GM23338 (cell line): ENCODE measurements at regions not wholly inside any gene's neighbourhood (a gene's known extent, or its start where the extent isn't known, plus 50 kb on each side); places are given as distances from the start of the nearest gene placed in this dataset.

Experiments
- ATAC-seq: fragments of 200-7000 bp; cut with Tn5 transposase; 3 replicates; pipeline ENCODE4 v1.9.1; 2020
- DNase-seq: peaks from one replicate; pipeline ENCODE4 v3.0.0-alpha.2; 2015; ENCODE audit warnings: low spot score
- H2AFZ ChIP-seq: fragments of 200-600 bp; sonication (generic); 2 replicates; pipeline ENCODE4 v1.8.0; 2016; ENCODE audit warnings: antibody characterized with exemption, mild to moderate bottlenecking, moderate library complexity
- H3F3A ChIP-seq: fragments of 200-600 bp; sonication (generic); replicated peaks from 2 replicates; pipeline ENCODE4 v1.8.0; 2017; ENCODE audit warnings: antibody characterized with exemption, mixed run types, low read depth
- H3K27ac ChIP-seq: fragments of 200-600 bp; sonication (generic); 2 replicates; pipeline ENCODE4 v1.6.1; 2016; ENCODE audit warnings: low read depth
- H3K27me3 ChIP-seq: fragments of 200-600 bp; sonication (generic); 2 replicates; pipeline ENCODE4 v1.8.0; 2016; ENCODE audit warnings: mild to moderate bottlenecking, mixed run types, moderate library complexity; ENCODE audit not compliant: insufficient read depth
- H3K36me3 ChIP-seq: fragments of 200-600 bp; sonication (generic); 2 replicates; pipeline ENCODE4 v1.8.0; 2016; ENCODE audit warnings: mild to moderate bottlenecking; ENCODE audit not compliant: insufficient read depth
- H3K4me1 ChIP-seq: fragments of 200-600 bp; sonication (generic); 2 replicates; pipeline ENCODE4 v1.8.0; 2016; ENCODE audit warnings: mild to moderate bottlenecking, moderate library complexity; ENCODE audit not compliant: insufficient read depth
- H3K4me2 ChIP-seq: fragments of 200-600 bp; sonication (generic); 2 replicates; pipeline ENCODE4 v1.7.1; 2017; ENCODE audit warnings: mixed run types
- H3K4me3 ChIP-seq: fragments of 200-600 bp; sonication (generic); 2 replicates; pipeline ENCODE4 v1.6.1; 2016; ENCODE audit warnings: mixed run types
- H3K79me2 ChIP-seq: fragments of 200-600 bp; sonication (generic); replicated peaks from 2 replicates; pipeline ENCODE4 v1.8.0; 2017; ENCODE audit warnings: mild to moderate bottlenecking; ENCODE audit not compliant: insufficient read depth
- H3K9me2 ChIP-seq: fragments of 200-600 bp; sonication (generic); 2 replicates; pipeline ENCODE4 v1.8.0; 2017; ENCODE audit not compliant: insufficient read depth
- H4K20me1 ChIP-seq: fragments of 200-600 bp; sonication (generic); replicated peaks from 2 replicates; pipeline ENCODE4 v1.8.0; 2017; ENCODE audit warnings: mild to moderate bottlenecking; ENCODE audit not compliant: insufficient read depth
- H3K27ac Mint-ChIP-seq: 2 replicates; pipeline ENCODE4 v1.8.0; 2020; ENCODE audit warnings: inconsistent platforms, mild to moderate bottlenecking, moderate library complexity, mixed read lengths
- H3K27me3 Mint-ChIP-seq: 3 replicates; pipeline ENCODE4 v1.8.0; 2022; ENCODE audit warnings: low read depth, mild to moderate bottlenecking, moderate library complexity, mixed read lengths, inconsistent platforms; ENCODE audit not compliant: insufficient read depth, poor library complexity
- H3K36me3 Mint-ChIP-seq: 3 replicates; pipeline ENCODE4 v1.8.0; 2021; ENCODE audit warnings: low read depth, mild to moderate bottlenecking, inconsistent platforms, moderate library complexity, mixed read lengths
- H3K4me1 Mint-ChIP-seq: 3 replicates; pipeline ENCODE4 v1.8.0; 2020; ENCODE audit warnings: mild to moderate bottlenecking, inconsistent platforms, mixed read lengths
- H3K4me3 Mint-ChIP-seq: 3 replicates; pipeline ENCODE4 v1.8.0; 2021; ENCODE audit warnings: moderate library complexity, mild to moderate bottlenecking, inconsistent platforms, mixed read lengths
- H3K9me3 Mint-ChIP-seq: 3 replicates; pipeline ENCODE4 v1.8.0; 2020; ENCODE audit warnings: moderate library complexity, mild to moderate bottlenecking, inconsistent platforms, mixed read lengths
- CREB1 ChIP-seq: fragments of 250-450 bp; sonication (Bioruptor Pico); IDR thresholded peaks from 2 replicates; pipeline ENCODE4 v1.5.0; 2020; ENCODE audit warnings: low read depth, mild to moderate bottlenecking, moderate library complexity
- EZH2 ChIP-seq: fragments of 200-600 bp; sonication (generic); IDR thresholded peaks from one replicate; pipeline ENCODE4 v1.8.0; 2017; ENCODE audit warnings: antibody characterized with exemption, mild to moderate bottlenecking, low read depth; ENCODE audit not compliant: unreplicated experiment
- JUNB ChIP-seq: IDR thresholded peaks from one replicate; pipeline ENCODE4 v1.6.1; 2016; ENCODE audit warnings: antibody characterized with exemption; ENCODE audit not compliant: unreplicated experiment
- ZNF114 ChIP-seq: fragments of 250-450 bp; sonication (Bioruptor Pico); IDR thresholded peaks from 2 replicates; pipeline ENCODE4 v1.5.0; 2020; ENCODE audit warnings: mild to moderate bottlenecking, moderate library complexity
- ZNF331 ChIP-seq: fragments of 250-450 bp; sonication (Bioruptor Pico); IDR thresholded peaks from 2 replicates; pipeline ENCODE4 v1.5.0; 2020; ENCODE audit warnings: low read depth, mild to moderate bottlenecking, moderate library complexity
- TF ChIP-seq, protein P1 (sequence below): IDR thresholded peaks from 2 replicates; pipeline ENCODE4 v1.6.1; 2016; ENCODE audit warnings: antibody characterized with exemption
- TF ChIP-seq, protein P2 (sequence below), 2 experiments: fragments of 200-600 bp in 1 of 2; sonication (generic) in 1 of 2; conservative IDR thresholded peaks; 2 replicates each; pipeline versions ENCODE4 v1.5.1 to v1.6.1; 2016 to 2017; ENCODE audit warnings: antibody characterized with exemption in 2 of 2, low read depth in 2 of 2, mild to moderate bottlenecking in 2 of 2, moderate library complexity in 1 of 2
- TF ChIP-seq, protein P3 (sequence below): IDR thresholded peaks from one replicate; pipeline ENCODE4 v1.6.1; 2018; ENCODE audit warnings: antibody characterized with exemption; ENCODE audit not compliant: unreplicated experiment
- TF ChIP-seq, protein P4 (sequence below): fragments of 250-450 bp; sonication (Bioruptor Pico); IDR thresholded peaks from 2 replicates; pipeline ENCODE4 v1.5.0; 2020; ENCODE audit warnings: mild to moderate bottlenecking, moderate library complexity

DNA sequence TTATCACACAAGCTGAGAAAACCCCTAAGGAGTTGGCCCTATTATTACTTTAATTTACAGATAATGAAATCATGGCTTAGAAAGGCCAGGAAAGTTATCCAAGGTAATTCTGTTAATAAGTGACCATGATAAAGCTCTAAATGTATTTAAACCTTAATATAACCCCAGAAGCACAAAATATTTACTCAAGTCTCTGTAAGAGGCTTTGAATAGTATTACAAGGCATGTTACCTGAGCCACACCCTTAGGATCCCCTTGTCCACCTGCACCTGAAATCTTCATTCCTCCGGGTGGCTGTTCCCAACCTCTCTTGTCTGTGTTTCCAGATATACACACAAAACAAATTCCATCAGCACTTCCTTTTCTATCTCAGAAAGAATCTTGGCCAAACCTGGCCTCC is 271.6 kb upstream of the BMP2 start:
- Histone ChIP-seq H3K4me1 (no peaks in the 10 kb centered on the region), H3K4me2 (no peak overlapping the region), H4K20me1 (no peaks in the 10 kb centered on the region), H3K4me3 (no peak overlapping the region), H3K27me3 (no peaks in the 10 kb centered on the region), H3K9me2 (0 out of 2 replicates have a peak, but pooled peaks cover 5% of the 10 kb centered on the region), H3F3A (no peaks in the 10 kb centered on the region), H3K36me3 (no peaks in the 10 kb centered on the region), H2AFZ (no peak overlapping the region), H3K27ac (no peak overlapping the region), H3K79me2 (no peaks in the 10 kb centered on the region)
- no peaks in the 10 kb centered on the region for H3K36me3 Mint-ChIP-seq
- H3K4me3 Mint-ChIP-seq: no peak overlapping the region
- ATAC-seq (no peak), DNase-seq (no peak)
- H3K9me3 Mint-ChIP-seq: 0 out of 3 replicates have a peak, but pooled peaks cover 3% of the 10 kb centered on the region
- no peaks in the 10 kb centered on the region for H3K27me3 Mint-ChIP-seq
- no peak overlapping the region for H3K27ac Mint-ChIP-seq
- TF ChIP-seq ZNF114 (CRISPR knock-in tag) (no peak), CREB1 (CRISPR knock-in tag) (no peak), JUNB (no peak), EZH2 (no peak), ZNF331 (CRISPR knock-in tag) (no peak)
- TF ChIP-seq, protein P1, sequence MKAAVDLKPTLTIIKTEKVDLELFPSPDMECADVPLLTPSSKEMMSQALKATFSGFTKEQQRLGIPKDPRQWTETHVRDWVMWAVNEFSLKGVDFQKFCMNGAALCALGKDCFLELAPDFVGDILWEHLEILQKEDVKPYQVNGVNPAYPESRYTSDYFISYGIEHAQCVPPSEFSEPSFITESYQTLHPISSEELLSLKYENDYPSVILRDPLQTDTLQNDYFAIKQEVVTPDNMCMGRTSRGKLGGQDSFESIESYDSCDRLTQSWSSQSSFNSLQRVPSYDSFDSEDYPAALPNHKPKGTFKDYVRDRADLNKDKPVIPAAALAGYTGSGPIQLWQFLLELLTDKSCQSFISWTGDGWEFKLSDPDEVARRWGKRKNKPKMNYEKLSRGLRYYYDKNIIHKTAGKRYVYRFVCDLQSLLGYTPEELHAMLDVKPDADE: no peak
- TF ChIP-seq, protein P2, sequence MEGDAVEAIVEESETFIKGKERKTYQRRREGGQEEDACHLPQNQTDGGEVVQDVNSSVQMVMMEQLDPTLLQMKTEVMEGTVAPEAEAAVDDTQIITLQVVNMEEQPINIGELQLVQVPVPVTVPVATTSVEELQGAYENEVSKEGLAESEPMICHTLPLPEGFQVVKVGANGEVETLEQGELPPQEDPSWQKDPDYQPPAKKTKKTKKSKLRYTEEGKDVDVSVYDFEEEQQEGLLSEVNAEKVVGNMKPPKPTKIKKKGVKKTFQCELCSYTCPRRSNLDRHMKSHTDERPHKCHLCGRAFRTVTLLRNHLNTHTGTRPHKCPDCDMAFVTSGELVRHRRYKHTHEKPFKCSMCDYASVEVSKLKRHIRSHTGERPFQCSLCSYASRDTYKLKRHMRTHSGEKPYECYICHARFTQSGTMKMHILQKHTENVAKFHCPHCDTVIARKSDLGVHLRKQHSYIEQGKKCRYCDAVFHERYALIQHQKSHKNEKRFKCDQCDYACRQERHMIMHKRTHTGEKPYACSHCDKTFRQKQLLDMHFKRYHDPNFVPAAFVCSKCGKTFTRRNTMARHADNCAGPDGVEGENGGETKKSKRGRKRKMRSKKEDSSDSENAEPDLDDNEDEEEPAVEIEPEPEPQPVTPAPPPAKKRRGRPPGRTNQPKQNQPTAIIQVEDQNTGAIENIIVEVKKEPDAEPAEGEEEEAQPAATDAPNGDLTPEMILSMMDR (conservative IDR thresholded peaks at IDR 0.05; ENCODE audit: low read depth in 2 of 2): no peak
- TF ChIP-seq, protein P3, sequence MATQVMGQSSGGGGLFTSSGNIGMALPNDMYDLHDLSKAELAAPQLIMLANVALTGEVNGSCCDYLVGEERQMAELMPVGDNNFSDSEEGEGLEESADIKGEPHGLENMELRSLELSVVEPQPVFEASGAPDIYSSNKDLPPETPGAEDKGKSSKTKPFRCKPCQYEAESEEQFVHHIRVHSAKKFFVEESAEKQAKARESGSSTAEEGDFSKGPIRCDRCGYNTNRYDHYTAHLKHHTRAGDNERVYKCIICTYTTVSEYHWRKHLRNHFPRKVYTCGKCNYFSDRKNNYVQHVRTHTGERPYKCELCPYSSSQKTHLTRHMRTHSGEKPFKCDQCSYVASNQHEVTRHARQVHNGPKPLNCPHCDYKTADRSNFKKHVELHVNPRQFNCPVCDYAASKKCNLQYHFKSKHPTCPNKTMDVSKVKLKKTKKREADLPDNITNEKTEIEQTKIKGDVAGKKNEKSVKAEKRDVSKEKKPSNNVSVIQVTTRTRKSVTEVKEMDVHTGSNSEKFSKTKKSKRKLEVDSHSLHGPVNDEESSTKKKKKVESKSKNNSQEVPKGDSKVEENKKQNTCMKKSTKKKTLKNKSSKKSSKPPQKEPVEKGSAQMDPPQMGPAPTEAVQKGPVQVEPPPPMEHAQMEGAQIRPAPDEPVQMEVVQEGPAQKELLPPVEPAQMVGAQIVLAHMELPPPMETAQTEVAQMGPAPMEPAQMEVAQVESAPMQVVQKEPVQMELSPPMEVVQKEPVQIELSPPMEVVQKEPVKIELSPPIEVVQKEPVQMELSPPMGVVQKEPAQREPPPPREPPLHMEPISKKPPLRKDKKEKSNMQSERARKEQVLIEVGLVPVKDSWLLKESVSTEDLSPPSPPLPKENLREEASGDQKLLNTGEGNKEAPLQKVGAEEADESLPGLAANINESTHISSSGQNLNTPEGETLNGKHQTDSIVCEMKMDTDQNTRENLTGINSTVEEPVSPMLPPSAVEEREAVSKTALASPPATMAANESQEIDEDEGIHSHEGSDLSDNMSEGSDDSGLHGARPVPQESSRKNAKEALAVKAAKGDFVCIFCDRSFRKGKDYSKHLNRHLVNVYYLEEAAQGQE: no peak
- TF ChIP-seq, protein P4, sequence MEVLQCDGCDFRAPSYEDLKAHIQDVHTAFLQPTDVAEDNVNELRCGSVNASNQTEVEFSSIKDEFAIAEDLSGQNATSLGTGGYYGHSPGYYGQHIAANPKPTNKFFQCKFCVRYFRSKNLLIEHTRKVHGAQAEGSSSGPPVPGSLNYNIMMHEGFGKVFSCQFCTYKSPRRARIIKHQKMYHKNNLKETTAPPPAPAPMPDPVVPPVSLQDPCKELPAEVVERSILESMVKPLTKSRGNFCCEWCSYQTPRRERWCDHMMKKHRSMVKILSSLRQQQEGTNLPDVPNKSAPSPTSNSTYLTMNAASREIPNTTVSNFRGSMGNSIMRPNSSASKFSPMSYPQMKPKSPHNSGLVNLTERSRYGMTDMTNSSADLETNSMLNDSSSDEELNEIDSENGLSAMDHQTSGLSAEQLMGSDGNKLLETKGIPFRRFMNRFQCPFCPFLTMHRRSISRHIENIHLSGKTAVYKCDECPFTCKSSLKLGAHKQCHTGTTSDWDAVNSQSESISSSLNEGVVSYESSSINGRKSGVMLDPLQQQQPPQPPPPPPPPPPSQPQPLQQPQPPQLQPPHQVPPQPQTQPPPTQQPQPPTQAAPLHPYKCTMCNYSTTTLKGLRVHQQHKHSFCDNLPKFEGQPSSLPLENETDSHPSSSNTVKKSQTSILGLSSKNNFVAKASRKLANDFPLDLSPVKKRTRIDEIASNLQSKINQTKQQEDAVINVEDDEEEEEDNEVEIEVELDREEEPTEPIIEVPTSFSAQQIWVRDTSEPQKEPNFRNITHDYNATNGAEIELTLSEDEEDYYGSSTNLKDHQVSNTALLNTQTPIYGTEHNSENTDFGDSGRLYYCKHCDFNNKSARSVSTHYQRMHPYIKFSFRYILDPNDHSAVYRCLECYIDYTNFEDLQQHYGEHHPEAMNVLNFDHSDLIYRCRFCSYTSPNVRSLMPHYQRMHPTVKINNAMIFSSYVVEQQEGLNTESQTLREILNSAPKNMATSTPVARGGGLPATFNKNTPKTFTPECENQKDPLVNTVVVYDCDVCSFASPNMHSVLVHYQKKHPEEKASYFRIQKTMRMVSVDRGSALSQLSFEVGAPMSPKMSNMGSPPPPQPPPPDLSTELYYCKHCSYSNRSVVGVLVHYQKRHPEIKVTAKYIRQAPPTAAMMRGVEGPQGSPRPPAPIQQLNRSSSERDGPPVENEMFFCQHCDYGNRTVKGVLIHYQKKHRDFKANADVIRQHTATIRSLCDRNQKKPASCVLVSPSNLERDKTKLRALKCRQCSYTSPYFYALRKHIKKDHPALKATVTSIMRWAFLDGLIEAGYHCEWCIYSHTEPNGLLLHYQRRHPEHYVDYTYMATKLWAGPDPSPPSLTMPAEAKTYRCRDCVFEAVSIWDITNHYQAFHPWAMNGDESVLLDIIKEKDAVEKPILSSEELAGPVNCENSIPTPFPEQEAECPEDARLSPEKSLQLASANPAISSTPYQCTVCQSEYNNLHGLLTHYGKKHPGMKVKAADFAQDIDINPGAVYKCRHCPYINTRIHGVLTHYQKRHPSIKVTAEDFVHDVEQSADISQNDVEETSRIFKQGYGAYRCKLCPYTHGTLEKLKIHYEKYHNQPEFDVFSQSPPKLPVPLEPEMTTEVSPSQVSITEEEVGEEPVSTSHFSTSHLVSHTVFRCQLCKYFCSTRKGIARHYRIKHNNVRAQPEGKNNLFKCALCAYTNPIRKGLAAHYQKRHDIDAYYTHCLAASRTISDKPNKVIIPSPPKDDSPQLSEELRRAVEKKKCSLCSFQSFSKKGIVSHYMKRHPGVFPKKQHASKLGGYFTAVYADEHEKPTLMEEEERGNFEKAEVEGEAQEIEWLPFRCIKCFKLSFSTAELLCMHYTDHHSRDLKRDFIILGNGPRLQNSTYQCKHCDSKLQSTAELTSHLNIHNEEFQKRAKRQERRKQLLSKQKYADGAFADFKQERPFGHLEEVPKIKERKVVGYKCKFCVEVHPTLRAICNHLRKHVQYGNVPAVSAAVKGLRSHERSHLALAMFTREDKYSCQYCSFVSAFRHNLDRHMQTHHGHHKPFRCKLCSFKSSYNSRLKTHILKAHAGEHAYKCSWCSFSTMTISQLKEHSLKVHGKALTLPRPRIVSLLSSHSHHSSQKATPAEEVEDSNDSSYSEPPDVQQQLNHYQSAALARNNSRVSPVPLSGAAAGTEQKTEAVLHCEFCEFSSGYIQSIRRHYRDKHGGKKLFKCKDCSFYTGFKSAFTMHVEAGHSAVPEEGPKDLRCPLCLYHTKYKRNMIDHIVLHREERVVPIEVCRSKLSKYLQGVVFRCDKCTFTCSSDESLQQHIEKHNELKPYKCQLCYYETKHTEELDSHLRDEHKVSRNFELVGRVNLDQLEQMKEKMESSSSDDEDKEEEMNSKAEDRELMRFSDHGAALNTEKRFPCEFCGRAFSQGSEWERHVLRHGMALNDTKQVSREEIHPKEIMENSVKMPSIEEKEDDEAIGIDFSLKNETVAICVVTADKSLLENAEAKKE: no peak
- H3K4me1 Mint-ChIP-seq: no peaks in the 10 kb centered on the region
